ENCODE measurements at regions not wholly inside any gene's neighbourhood (a gene's known extent, or its start where the extent isn't known, plus 50 kb on each side); places are given as distances from the start of the nearest gene placed in this dataset.

- TF ChIP-seq CTCF (conservative IDR thresholded peaks at IDR 0.05; ENCODE audit: low read depth, low read length) (no peak), EZH2 (IDR thresholded peaks at IDR 0.05; ENCODE audit: low read length, unreplicated experiment) (no peak)
Measured at GRCh38 chr2:176678571-176678970, 409.3 kb downstream of the MTX2 start.
